ENCODE measurements at regions not wholly inside any gene's neighbourhood (a gene's known extent, or its start where the extent isn't known, plus 50 kb on each side); places are given as distances from the start of the nearest gene placed in this dataset.

DNA sequence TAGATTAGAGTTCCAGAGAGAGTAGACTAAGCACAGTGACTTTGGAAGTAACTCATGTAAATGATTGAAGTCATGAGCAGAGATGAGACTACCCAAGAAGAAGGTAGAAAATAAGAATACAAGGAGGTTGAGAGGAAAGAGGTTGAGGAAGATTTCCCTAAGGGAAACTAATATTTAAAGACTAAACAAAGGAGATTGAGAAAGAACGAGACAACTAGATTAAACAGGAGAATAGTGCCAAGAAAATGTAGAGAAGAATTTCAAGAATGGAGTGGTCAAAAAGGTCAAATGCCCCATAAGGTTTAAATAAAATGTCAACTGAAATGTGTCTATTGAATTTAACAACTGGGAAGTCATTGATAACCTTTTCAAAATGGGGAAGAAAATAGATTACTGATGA, 59.0 kb downstream of the RPS29 start:
- no peak for DNase-seq (ENCODE audit: low read depth)

DNA sequence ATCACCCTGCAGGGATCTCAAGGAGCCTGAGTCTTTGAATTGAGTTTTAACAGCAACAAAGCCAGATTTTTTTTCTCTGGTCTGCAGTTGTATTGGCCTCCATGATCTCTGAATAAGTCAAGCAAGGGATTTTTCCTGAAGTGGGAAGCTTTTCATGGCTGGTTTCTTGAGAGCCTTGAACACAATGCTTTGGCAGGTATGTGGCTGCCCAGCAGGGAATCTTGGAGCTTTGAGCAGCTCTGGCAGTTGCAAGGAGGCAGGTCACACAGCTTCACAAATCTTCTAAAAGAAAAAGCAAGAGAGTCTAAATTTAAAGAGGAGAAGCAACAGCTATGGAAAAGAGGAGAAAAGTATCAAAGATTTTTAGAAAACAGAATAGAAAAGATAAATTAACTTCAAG, 60.1 kb downstream of the RPS29 start:
- DNase-seq (ENCODE audit: low read depth) = no peak

DNA sequence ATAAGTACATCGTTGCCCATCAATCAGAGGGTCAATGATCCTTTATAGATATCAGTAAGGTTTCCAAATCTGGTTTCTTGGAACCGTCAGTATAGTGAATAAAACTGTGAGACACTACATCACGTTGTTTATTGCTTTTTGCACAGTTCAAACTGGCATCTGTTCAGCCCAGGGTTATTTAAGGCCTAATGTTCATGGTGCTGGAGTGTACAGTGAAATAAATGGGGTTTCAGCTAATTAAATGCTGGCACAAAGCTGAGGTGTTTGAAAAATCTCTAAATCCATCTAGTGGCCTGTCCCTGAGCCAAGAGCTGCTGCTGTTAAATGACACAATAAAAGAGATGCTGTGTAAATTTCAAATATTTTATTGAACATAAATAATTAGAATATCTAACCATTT, 69.9 kb downstream of the RPS29 start:
- no peak for DNase-seq (ENCODE audit: low read depth)

DNA sequence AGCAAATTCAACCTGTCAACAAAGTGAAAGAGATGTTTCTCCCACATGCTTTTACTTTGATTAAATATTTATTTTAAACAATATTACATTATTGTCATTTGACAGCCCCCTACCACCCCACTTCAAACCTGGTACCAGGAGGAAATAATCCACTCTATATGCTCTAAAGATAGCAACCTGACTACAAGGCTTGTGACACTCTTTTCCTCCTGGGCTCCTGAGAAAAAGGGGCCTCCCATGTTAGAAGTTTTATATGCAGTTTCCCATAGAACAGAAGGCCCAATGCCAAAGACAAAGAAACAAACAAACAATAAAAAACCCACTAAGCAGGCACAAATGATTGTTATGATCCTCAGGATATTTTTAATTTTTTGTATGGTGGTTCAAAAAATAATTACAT, 73.6 kb downstream of the RPS29 start:
- DNase-seq (ENCODE audit: low read depth) = no peak

DNA sequence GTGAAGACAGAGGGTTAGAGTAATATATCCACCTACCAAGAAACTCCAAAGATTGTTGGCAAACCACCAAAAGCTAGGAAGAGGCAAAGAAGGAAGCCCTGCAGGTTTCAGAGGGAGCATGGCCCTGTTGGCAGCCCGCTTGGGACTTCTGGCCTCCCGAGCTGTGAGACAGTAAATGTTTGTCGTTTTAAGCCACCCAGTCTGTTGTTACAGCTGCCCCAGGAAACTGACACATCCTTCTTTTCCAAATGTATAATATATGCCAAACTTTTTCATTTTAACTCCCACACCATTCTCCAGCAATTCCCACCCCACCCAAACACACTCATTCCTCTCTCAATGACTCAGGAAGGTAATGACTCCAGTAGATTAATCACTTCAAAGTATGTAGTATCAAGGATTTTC, 74.0 kb downstream of the RPS29 start:
- peak; percentile 85 for DNase-seq (ENCODE audit: low read depth)

DNA sequence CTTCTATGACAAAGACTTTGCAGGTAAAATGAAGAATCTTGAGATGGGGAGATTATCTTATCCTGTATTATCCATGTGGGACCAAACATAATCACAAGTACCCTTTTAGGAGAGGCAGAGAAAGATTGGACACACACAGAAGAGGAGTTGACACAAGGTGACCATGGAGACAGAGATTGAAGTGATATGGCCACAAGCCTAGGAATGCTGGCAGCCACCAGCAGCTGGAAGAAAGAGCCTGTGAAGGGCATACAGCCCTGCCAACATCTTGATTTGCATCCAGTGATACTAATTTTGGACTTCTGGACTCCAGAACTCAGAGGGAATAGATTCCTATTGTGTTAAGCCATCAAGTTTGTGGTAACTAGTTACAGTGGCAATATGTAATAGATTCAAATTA, 78.1 kb downstream of the RPS29 start:
- no peak for DNase-seq (ENCODE audit: low read depth)

DNA sequence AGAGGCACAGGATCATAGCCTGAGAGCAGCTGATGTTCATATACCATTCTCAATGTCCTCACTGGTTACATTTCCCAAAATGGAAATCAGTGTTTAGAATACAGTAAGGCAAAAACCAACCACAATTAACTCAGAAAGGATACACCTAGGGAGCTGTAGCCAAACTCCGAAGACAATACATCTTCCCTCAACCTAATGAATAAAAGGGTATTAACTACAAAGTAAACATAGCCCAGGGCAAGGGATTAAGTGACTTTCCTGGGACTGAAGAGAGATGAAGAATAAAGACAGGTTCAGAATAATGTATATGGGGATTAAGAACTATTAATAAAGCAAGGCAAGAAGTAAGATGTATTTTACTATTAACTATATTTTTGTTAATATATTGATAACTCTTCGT, 79.5 kb downstream of the RPS29 start:
- no peak for DNase-seq (ENCODE audit: low read depth)

DNA sequence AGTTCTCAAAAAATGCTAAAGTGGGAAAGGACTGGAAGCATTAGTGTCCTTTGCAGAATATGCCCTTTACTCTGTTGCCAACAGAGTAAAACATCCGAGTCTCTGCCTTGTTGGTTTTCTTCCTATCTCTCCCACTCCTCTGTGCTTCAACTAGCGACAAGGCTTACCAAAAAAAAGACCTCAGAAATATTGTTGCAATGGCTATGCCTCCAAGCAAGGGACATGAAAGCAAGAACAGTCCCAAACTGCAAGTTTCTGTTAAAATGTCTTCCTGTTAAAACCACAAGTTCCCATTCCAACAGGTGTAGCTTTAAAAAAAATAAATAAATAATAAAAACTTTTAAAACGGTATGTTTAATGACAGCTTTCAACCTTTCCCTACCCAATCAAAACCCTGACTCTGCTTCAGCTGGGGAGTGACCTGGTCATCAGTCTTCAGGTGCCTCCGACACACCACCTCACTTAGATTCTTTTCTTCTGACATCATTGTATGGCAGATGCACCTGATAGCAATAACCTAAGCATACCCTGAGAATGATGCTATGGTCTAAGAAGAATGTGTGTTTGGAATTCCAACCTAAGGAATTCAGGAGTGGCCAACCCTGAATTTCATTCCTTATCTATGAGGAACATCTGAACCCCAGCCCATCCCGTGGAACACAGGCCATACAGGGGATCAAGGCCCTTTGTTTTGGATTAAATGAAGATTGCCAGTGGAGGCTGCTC, 81.0 kb downstream of the RPS29 start:
- DNase-seq (ENCODE audit: low read depth) = peak; percentile 30

DNA sequence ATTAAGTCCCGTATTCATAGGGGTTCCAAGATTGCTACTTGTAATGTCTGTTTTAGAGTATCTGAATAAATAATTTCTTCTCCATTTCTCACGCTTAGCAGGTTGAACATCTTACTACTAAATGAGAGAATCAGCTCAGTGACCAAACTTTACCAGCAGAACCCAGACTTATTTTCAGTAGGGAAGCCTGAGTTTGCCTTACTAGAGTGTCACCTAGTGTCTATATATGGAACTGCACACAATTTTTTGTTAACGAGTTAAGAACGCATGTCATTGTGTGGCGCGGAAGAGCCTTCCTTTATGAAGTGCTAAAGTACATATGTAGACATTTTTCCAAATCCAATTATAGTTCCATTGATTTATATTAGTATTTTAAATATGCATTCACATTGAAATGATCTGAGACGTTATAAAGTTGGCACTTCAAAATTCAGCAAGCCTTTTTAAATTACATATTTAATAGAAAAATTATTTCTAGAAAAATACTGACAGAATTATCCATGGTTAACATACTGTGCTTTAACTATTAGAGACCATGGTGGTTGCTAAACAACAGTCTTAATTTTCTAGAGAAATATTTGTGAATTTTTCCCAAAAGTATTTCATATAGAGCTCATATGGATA, 88.3 kb downstream of the RPS29 start:
- peak; percentile 80 for DNase-seq (ENCODE audit: low read depth)

DNA sequence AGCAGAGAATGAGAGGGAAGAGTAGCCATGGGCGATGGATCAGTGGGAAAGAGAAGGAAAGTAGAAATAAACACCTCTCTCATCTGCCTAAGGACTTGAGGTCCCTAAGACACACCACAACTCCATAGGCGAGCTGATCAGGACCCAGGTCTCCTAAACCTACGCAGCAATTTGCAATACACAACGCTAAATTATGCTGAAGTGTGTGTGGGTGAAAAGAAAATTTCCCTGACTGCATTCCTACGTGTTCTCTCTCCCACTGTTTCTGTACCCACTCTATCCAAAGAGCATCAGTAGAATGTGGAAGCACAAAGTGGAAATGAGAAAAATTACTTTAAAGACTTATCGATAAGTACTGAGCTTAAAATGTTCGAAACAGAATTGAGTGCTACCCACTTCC, 88.9 kb downstream of the RPS29 start:
- no peak for DNase-seq (ENCODE audit: low read depth)

DNA sequence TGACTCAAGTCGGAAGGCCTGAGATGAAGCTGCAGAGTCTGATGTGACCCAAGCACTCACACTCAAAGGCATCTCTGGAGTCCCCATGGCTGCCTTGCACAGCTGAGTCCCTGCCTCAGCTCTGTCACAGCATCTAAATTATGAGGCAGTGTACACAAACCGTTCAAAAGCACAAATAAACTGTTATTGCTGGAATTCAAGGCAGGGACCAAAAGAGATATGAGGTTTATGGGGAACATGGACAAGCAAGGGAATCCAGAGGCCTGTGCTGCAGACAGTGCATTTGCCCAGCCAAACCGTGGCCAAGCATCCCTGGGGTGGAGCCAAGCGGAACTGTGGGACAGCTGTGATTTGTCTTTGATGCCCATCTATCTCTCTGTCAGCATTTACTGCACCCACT, 91.3 kb downstream of the RPS29 start:
- no peak for DNase-seq (ENCODE audit: low read depth)

DNA sequence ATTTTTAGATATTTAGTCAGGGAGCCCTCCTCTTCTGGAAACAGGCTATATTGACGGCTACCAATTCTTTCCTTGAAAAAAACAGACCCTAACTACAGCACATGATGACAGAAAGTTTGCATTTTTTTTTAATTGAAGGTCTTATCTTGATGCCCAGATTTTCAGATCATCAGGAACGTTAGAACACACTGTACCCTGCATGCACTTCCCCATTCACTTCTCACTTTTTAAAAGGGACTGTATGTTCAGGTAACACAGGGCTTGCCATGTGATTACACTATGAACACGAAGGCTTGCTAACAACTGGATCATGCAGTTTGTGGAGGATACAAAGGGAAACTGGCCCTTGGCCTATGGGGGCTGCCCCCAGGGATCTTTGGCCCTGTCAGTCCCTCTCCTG, 92.6 kb downstream of the RPS29 start:
- no peak for DNase-seq (ENCODE audit: low read depth)

DNA sequence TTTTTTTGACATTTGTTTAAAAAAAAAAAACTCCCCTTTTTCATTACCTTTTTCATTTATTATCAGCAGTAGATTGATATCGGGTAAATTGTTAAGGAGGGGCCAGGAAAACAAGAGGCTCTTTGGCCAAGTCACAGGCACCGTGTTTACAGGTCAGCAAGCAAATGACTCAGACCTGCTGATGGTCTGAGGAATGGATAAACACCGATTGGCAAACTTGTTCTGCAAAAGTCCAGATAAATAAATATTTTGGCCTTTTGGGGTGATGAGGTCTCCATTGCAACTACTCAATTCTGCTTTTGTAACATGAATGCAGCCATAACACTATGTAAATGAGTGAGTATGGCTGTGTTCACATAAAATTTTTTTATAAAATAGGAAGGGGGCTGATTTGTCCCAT, 94.0 kb downstream of the RPS29 start:
- no peak for DNase-seq (ENCODE audit: low read depth)

DNA sequence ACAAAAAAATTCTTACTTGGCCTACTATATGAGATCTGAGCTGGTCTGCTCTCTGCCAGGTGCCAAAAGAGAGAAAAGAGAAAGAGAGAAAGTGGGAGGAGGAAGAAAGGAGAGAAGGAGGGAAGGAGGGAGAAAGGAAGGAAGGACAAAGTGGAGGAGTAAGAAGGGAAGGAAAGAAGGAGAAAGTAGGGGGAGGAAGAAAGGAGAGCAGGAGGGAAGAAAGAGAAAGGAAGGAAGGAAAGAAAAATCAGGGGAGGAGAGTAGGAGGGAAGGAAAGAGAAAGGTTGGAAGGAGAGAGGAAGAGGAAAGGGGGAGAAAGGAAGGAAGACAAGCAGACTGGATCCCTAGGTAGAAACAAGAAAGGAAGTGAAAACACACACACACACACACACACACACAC, 96.8 kb downstream of the RPS29 start:
- DNase-seq (ENCODE audit: low read depth) = no peak

DNA sequence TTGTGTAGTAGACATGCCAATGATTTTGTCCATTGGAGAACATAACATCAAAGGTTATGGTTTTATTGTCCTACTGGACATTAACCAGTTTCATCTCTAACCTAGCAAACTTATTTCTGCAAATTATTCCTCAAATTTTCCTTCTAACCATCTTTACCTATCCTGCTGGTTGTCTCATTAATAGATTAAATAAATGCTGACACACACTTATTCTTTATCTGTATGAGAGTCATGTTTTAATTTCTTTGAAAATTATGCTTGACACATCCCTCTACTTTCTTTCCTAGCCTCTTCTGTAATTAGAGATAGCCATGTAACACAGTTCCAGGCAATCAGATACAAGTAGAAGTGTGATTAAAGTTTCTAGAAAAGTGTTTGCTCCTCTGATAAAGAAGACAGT, 98.9 kb downstream of the RPS29 start:
- DNase-seq (ENCODE audit: low read depth) = no peak

DNA sequence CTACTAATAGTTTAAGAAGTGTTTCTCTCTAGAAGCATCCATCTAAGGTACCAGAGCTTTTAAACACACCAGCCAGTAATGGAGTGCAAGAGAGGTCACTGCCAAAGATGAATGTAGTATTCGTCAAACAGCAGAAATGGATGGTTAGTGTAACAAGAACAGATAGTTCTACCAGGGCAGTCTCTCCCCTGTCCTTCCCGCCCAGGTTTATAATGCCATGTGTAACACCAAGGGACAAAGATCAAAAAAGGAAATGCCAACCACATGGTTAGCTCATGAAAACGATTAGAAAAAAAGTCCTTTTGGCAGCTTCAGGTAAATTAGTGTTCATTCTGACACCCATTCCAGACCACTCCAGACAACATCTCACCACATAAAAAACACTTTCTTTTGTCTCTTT, 100.9 kb downstream of the RPS29 start:
- no peak for DNase-seq (ENCODE audit: low read depth)

DNA sequence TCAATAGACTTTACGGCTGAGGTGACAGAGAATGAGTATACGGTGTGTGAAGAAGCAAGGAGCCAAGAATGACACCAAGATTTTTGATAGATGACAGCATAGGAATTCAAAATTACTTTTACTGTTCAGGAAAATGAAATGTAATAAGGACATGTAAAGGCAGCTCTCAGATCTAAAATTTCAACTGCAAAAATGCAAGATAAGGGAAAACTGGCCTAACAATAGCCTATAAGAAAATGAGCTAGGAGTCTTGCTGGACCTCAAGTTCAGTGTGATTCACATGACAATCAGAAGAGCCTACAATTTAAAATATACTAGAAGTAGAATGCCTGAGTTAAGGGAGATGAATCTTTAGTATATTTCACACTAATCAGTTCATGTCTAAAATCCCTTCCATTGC, 102.0 kb downstream of the RPS29 start:
- DNase-seq (ENCODE audit: low read depth) = no peak

DNA sequence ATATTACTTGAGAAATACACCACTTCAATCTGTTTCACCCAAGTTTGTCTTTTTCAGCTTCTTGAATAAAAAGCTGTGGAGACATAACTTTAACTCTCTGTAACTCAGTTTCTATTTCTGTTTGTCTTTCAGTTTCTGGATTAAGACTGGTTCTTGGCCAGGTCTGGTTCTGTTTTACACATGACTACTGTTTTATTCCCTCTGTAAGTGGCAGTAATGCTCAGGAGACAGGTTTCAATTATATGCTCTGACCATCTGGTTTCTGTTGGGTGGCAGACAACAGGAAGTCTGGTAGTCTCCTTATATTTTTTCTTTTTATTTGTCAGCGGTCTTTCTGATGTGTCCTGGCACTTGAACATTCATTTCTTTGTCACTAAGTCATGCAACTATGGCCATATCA, 102.9 kb downstream of the RPS29 start:
- DNase-seq (ENCODE audit: low read depth) = no peak

DNA sequence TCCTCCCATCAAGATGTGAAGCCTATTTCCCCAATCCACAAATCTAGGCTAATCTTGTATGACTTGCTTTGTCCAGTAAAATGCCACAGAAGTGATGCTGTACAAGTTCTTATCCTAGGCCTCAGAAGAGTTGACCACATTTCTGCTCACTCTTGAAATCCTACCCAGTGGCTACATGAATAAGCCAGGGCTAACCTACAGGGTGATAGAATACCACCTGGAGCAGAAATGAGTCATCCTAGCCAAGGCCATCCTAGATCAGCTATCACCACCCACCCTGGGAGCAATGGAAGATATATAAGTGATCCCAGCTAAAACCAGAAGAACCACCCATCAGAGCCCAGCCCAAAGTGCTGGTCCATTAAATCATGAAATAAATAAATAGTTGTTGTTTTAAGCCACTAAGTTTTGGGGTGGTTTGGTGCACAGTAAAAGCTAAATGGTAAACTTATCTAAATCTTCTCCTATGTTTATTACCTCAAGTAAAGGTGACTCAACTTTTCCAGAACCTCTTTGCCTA, 105.1 kb downstream of the RPS29 start:
- no peak for DNase-seq (ENCODE audit: low read depth)

DNA sequence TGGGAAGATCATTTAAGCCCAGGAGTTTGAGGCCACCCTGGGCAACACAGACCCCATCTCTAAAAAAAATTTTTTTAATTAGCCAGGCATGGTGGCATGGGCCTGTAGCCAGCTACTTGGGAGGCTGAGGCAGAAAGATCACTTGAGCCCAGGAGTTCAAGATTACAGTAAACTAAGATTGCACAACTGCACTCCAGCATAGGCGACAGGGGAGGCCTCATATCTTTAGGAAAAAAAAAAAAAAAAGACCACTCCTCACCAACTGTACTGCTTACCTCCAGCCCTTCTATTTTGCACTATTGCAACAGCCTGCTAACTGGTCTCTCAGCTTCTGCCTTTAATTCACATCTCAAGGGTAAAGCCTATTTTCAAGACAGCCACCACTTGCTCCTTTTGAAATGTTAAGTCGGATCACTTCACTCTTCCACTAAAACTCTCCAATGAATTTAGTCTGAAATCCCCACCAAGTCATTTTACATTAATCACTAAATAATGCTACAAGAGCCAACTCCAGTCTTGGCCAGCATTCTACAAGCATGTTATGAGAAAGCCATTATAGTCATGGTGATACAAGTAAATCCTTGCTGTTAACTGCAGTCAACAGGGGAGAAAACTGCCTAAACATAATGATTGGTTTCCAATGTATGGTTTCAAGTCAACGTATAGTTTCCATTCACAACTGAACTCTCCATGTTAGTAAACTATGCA, 106.0 kb downstream of the RPS29 start:
- DNase-seq (ENCODE audit: low read depth) = no peak

DNA sequence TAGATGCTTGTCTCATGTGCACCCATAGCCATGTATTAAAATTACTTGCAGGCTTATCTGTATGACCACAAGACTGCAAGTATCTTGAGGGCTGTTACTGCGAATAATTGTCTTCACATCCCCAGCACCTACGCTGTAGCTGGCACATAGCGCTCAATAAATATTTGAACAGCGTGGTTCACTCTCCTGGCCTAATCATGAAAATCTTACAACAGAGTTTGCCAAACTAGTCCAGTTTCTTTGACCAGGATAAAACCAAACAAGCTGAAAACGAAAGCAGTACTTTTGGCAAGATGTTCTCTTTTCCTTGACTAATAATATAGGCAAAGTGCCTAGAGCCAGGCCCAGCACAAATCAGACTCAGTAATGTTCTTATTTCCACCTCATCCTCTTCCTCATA, 106.7 kb downstream of the RPS29 start:
- no peak for DNase-seq (ENCODE audit: low read depth)

DNA sequence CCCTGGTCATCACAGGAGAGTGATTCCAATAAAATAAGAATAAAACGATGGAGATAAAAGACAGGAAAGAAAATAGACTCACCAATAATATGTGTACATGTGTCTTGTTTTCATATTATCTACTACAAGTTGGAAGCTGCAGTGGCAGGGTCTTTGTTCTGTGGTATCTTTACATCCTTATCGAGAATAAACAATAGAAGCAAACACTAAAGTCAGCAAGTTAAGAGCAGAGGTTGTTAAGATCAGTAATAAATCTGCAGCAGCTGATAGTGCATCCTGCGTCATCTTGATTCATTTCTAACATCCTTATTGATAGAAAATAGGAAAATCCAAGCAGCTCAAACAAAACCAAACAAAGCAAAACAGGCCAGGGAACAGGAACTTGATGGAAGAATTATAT, 107.4 kb downstream of the RPS29 start:
- no peak for DNase-seq (ENCODE audit: low read depth)

DNA sequence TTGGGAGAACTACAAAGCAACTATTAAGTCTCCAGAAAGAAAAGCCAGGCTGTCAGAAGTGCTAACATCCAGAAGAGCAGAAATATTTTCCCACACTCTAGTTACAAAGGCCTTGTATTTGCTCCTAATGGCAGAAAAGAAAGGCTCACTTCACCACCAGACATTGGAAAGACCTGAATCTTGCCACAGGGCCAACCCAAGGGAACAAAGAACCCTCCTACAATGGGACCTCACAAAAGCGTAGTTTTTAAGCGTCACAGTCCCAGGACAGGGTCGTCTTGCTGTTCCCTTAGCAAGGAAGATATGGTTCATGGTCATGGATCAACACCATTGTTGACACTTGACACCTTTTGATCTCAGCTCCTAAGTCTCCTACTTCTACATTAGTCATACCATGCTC, 119.1 kb downstream of the RPS29 start:
- no peak for DNase-seq (ENCODE audit: low read depth)

All from ELR (cell line).